BJ (cell line): ENCODE measurements at regions not wholly inside any gene's neighbourhood (a gene's known extent, or its start where the extent isn't known, plus 50 kb on each side); places are given as distances from the start of the nearest gene placed in this dataset.

Experiments used
- CTCF ChIA-PET: fragments of 350-600 bp; formaldehyde crosslinking; extraction: SDS; loops from one replicate; lab custom pipeline; 2021; ENCODE audit warnings: antibody characterized with exemption, inconsistent platforms; lab: Yijun Ruan, JAX
- POLR2A ChIA-PET: fragments of 300-600 bp; sonication (Branson Sonifier 250); formaldehyde crosslinking; extraction: SDS; loops from one replicate; lab custom pipeline; 2021; ENCODE audit warnings: antibody characterized with exemption; lab: Charles Lee
- DNase-seq: peaks from one replicate; pipeline ENCODE4 v3.0.0-alpha.2; 2011; ENCODE audit warnings: low read depth
- H3K27me3 ChIP-seq: 2 replicates; pipeline ENCODE4 v1.6.0; 2011; ENCODE audit warnings: low read length; ENCODE audit not compliant: control insufficient read depth, insufficient read depth
- H3K36me3 ChIP-seq: 2 replicates; pipeline ENCODE4 v1.5.1; 2011; ENCODE audit warnings: low read length; ENCODE audit not compliant: control insufficient read depth, insufficient read depth
- H3K4me3 ChIP-seq: 2 replicates; pipeline ENCODE4 v1.5.1; 2011; ENCODE audit warnings: low read depth, mild to moderate bottlenecking, control low read depth, low read length
- TF ChIP-seq, protein P1 (sequence below): IDR thresholded peaks from 2 replicates; pipeline ENCODE4 v1.5.1; 2011; ENCODE audit warnings: low read depth, mild to moderate bottlenecking, control low read depth, inconsistent platforms, low read length, moderate library complexity; ENCODE audit not compliant: insufficient read depth

DNA sequence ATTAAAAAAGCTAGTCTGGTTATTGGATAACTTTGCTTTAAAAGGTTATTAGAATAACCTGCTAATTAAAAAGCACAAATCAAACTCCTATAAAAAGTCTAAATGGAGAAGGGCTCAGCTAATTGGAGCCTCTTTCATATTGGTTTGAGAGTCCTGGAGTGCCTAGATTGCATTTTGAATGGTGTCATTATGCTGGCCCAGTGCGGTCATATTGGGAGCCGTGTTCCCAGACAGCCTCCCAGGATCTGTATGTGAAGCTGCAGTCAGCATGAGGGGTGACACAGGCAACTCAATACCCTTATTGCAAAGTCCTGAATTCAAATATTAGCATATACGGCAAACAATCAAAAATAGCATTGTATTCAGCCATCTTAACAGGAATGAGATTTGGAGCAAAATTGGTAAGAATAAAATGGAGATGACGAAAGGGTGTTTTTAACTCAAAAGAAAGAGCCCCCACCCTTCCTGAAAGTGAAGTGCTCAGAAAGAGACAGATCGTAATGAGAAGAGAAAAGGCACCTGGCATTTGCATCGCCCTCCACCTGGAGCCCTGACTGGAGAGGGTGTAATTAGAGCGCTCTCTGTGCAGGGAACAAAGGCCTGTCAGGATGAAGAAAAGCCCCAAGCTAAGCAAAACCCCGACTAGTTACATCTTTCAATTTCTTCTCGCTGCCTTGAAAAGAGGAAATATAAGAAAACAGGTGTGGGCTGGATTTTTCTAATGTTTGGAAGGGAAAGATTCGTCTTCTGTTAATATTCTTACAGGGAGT lies 621.0 kb upstream of the ADAMTS16 start:
- ChIA-PET POLR2A (no interaction called here), CTCF (no interaction called here)
- Histone ChIP-seq H3K27me3 (no peaks in the 10 kb centered on the region), H3K36me3 (no peaks in the 10 kb centered on the region), H3K4me3 (no peak overlapping the region)
- DNase-seq: no peak
- TF ChIP-seq, protein P1, sequence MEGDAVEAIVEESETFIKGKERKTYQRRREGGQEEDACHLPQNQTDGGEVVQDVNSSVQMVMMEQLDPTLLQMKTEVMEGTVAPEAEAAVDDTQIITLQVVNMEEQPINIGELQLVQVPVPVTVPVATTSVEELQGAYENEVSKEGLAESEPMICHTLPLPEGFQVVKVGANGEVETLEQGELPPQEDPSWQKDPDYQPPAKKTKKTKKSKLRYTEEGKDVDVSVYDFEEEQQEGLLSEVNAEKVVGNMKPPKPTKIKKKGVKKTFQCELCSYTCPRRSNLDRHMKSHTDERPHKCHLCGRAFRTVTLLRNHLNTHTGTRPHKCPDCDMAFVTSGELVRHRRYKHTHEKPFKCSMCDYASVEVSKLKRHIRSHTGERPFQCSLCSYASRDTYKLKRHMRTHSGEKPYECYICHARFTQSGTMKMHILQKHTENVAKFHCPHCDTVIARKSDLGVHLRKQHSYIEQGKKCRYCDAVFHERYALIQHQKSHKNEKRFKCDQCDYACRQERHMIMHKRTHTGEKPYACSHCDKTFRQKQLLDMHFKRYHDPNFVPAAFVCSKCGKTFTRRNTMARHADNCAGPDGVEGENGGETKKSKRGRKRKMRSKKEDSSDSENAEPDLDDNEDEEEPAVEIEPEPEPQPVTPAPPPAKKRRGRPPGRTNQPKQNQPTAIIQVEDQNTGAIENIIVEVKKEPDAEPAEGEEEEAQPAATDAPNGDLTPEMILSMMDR: no peak

DNA sequence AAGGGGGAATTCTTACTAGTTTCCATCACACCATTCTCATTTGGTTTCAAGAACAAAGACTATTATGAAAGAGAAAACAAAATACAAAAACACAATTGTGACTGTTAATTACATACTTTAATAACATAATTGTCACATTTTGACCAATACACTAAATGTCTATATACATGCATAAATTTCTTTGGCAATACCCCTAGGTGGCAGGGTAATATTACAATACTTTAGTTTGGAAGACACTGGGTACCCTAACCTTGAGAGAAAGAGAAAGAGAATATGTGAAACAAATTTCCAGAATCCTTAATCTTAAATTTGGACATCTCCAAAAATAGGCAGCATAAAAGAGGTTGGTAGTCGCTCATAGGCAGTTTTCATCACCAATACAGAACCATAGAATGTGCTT lies 619.6 kb upstream of the ADAMTS16 start:
- Histone ChIP-seq H3K36me3 (no peaks in the 10 kb centered on the region), H3K4me3 (no peak overlapping the region), H3K27me3 (no peaks in the 10 kb centered on the region)
- POLR2A ChIA-PET: no interaction called here
- DNase-seq: no peak
- TF ChIP-seq, protein P1: no peak
- CTCF ChIA-PET: no interaction called here

DNA sequence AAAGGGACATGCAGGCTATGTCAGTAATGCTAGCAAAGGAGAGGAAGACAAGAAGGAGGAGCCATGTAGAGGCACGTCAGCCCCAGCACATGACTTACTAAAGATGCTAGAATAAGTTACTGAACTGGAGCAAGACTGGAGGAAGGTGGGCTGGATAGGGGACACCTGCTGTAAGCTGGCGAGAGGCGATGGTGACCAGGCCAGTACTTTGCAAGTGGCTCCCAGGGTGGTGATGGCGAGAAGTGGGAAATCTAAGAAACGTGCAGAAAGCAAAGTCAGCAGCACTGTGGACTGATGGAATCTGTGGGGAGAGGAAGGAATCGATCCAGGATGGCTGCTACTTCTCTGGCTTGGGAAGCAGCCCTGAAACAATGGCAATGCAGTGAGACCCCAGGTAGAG lies 617.1 kb upstream of the ADAMTS16 start:
- H3K36me3 ChIP-seq: no peaks in the 10 kb centered on the region
- DNase-seq: no peak
- H3K4me3 ChIP-seq: no peak overlapping the region
- ChIA-PET CTCF (interaction anchor here (1.0 kb wide), 1 partner anchor 9 kb away, joined by 4 read pairs; no protein-coding TSS in a partner anchor), POLR2A (no interaction called here)
- no peaks in the 10 kb centered on the region for H3K27me3 ChIP-seq
- TF ChIP-seq, protein P1: no peak

DNA sequence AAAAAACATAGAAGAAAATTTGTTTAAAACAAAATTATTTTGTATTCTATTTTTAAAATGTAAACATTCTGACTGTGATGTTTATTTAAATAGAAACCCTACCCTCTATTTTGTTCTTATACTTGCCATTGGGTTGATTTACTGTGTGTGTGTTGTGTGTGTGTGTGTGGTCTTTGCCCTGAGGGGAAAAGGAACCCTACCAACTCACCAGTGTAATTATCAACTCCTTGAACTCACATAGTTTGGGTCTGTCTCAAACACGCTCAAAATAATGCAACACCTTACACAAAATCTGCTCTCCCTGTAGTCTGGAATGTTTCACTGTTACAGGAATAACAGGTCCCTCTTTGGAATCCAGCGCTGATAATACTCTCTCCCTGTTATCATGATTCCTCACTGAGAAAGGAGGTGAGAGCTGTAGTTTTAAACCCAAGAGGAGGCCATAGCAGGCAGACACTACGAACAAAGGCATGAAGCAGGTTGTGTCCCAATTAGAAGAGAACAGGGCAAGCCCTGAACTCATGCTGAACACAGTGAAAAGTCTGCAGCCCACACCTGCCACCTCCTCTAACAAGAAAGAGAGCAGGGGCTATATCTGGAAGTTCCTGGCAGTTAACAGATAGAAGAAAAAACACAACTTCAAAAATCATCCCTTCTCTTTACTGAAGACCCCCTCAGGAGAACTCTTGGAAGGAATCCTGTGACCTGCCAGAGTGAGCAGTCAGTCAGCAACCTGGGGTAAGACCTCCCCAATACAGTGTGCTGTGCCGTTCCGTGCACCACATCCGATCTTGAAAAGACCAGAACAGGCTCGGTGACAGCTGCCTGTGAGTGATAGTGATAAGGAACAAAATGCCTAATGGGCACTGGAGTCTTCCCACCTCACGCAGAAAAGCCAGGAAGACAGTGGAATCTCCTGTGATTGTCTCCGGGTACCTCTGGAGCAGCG lies 608.1 kb upstream of the ADAMTS16 start:
- ChIA-PET POLR2A (no interaction called here), CTCF (interaction anchor here (1.0 kb wide), 1 partner anchor 9 kb away, joined by 4 read pairs; no protein-coding TSS in a partner anchor)
- Histone ChIP-seq H3K36me3 (no peaks in the 10 kb centered on the region), H3K4me3 (no peak overlapping the region), H3K27me3 (no peaks in the 10 kb centered on the region)
- DNase-seq: no peak
- TF ChIP-seq, protein P1: no peak

DNA sequence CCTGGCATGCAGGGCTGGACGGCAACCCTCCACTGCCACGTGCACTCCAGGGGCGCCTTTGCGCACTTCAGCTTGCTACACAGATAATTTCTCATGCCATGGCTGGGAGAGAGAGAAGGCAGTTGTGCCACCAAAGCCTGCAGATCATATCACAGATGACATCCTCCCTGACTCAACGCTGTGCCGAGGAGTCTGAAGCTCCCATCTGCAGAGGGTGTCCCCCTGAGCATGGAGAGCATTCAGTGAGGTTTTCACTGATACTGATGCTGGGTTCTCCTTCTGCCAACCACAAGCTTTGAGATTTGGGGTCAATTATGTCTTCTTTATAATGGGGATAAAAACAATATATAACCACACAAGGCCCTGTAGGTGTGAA lies 607.4 kb upstream of the ADAMTS16 start:
- no peak for DNase-seq
- no peak overlapping the region for H3K4me3 ChIP-seq
- ChIA-PET POLR2A (no interaction called here), CTCF (no interaction called here)
- H3K36me3 ChIP-seq: no peaks in the 10 kb centered on the region
- H3K27me3 ChIP-seq: no peaks in the 10 kb centered on the region
- TF ChIP-seq, protein P1: no peak
